Breast epithelium (tissue), 3 donors: ENCODE measurements at regions not wholly inside any gene's neighbourhood (a gene's known extent, or its start where the extent isn't known, plus 50 kb on each side); places are given as distances from the start of the nearest gene placed in this dataset.

Source experiments
- POLR2A ChIP-seq: fragments of 450-650 bp; IDR thresholded peaks from one replicate; pipeline ENCODE4 v1.6.1; 2016; ENCODE audit warnings: antibody characterized with exemption, mild to moderate bottlenecking, moderate library complexity
- POLR2AphosphoS5 ChIP-seq, 3 donors: sonication (generic); formaldehyde crosslinking; IDR thresholded peaks; one replicate each; pipeline ENCODE4 v1.6.1; 2017; ENCODE audit warnings: antibody characterized with exemption in 3 of 3
- TF ChIP-seq, protein P1 (sequence below), 3 donors: fragments of 450-650 bp; IDR thresholded peaks; one replicate each; pipeline ENCODE4 v1.5.1; 2016 to 2017; ENCODE audit warnings: antibody characterized with exemption in 3 of 3, mild to moderate bottlenecking in 3 of 3, moderate library complexity in 3 of 3

GRCh38 chr6:97632341-97632740 lies 349.3 kb upstream of the MMS22L start:
- TF ChIP-seq, protein P1, sequence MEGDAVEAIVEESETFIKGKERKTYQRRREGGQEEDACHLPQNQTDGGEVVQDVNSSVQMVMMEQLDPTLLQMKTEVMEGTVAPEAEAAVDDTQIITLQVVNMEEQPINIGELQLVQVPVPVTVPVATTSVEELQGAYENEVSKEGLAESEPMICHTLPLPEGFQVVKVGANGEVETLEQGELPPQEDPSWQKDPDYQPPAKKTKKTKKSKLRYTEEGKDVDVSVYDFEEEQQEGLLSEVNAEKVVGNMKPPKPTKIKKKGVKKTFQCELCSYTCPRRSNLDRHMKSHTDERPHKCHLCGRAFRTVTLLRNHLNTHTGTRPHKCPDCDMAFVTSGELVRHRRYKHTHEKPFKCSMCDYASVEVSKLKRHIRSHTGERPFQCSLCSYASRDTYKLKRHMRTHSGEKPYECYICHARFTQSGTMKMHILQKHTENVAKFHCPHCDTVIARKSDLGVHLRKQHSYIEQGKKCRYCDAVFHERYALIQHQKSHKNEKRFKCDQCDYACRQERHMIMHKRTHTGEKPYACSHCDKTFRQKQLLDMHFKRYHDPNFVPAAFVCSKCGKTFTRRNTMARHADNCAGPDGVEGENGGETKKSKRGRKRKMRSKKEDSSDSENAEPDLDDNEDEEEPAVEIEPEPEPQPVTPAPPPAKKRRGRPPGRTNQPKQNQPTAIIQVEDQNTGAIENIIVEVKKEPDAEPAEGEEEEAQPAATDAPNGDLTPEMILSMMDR (IDR thresholded peaks at IDR 0.05): no peak
- TF ChIP-seq POLR2AphosphoS5 (IDR thresholded peaks at IDR 0.05) (no peak), POLR2A (no peak)
